ENCODE measurements at regions not wholly inside any gene's neighbourhood (a gene's known extent, or its start where the extent isn't known, plus 50 kb on each side); places are given as distances from the start of the nearest gene placed in this dataset.

DNA sequence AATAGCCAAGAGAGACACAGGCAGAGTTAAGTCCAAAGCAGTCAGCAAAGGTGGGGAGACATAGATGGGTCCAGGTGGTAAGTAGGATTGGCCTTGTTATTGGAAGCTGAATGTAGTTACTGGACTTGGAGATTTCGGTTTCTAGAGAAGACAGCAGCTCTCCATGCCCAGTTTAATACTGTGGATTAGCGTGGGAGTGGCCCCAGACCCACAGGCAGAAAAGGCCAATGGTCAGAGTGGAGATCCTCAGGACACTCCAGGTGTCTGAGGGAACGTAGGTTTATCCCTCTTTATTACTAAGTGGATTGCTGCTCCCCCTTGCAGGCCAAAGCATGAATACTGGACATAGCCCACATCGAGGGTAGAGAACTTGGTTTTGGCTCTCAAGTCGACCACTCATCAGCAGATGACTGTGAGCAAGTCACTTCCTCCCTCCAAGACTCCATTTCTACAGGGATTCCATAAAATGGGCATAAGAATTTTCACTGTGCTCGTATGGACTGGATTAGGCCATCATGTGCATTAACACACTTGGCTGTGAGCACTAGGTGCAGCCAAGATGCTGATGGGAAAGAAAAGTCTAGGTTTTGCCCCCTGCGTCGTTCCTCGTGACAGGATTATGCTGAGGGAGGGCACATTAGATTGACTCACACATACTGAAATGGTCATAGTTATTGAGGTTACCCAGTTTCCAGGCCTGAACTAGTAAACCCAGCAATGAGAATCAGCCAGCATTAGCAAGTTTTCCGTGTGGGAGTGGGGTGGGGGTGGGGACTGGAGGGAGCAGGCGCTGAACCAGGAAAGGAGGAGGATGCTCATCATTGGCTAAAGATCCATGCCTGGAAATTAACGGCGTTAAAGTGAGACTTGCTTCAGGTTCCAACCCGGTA, 225.2 kb upstream of the TPRG1 start:
- TF ChIP-seq CTCF (IDR thresholded peaks at IDR 0.05) (peak in 1 of 3 experiments; percentile 7), POLR2AphosphoS5 (IDR thresholded peaks at IDR 0.05) (no peak), POLR2A (IDR thresholded peaks at IDR 0.05; ENCODE audit: low read depth) (peak; percentile 6), EP300 (IDR thresholded peaks at IDR 0.05) (no peak)

Measured in esophagus muscularis mucosa (tissue), 4 donors.